ENCODE measurements at regions not wholly inside any gene's neighbourhood (a gene's known extent, or its start where the extent isn't known, plus 50 kb on each side); places are given as distances from the start of the nearest gene placed in this dataset.

DNA sequence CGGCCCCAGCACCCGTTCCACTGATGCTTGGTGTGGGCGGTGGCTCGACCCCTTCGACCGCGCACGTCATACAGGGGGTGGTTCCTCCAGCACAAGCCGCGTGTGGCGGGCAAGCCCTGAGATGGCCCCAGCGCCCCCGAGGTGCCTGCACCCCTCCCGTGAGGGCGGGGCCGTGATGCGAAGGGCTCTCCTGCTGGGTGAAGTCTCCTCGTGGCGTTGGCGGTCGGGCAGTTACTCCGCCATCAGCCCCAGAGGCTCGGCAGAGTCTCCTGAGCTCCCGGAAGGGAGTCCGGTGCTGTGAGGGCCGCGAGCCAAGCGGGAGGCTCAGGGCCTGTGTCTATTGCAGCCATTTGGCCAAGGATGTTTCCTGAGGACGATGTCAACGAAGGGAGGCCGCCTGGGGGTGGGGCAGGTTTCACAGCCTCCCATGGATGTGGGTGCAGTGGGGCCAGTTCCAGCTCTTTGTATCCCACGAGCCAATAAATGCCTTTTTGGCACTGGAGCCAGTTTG, 78.1 kb upstream of the GALNT9 start:
- no peak for DNase-seq (ENCODE audit: low read depth)

DNA sequence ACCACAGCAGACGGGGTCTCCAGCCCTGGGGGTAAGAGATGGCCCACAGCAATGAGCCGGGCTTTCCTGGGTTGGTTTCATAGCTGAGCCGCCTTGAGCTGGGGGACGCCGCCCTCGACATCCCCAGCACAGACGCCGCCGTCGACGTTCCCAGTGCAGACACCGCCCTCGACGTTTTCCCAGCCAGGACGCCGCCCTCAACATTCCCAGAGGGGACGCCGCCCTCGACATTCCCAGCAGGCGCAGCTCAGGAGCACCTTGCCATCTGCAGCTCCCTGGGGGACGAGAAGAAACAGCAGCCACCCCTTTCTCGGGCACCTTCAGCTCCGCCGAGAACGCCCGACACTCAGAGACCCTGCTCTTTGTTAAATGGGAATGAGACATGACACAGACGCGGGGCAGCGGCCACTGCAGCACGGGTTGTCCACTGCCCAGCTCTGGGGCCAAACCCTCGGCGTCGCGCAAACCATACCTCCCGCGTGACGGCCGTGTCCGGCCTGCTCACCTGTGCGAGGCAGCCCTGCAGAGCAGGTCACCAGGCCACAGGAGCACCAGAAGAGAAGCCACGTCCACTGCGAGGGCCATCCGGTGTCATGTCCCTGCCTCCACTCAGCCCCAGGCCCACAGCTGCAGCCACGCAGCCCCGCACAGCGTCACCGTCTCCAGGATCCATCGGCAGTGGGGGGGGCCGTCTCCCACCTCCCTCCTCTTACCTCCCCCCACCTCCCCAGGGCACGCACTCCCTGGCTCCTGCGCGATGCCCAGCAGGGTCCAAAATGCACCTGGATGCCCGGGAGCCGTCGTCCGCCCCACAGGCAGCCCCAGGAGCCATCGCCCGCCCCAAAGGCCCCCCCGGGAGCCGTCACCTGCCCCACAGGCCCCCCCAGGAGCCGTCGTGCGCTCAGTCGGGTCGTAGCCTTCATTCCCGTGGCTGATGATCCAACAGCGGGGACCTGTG, 77.4 kb upstream of the GALNT9 start:
- DNase-seq (ENCODE audit: low read depth), result no peak

DNA sequence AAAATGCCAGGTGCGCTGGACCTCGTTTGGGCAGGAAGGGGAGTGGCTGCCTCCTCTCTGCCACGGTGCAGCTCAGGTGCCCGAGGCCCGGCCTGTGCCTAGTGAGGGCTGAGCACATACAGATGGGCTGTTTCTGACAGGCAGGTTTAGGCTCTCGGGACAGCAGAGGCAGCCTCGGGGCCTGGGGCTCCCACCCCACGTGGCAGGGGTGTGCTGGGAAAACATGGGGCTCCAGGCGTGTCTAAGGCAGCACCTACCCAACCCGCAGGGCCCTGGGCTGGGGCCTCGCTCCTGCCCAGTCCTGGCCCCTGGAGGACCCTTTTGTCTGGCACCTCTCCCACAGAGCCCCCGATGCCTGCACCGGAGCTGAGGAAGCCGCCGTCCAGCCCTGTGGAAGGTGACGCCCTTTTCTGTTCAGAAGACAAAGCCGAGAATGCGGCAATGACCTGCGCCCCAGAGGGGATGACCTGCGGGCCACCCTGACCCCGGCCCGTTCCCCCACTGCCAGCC, 76.4 kb upstream of the GALNT9 start:
- no peak for DNase-seq (ENCODE audit: low read depth)

DNA sequence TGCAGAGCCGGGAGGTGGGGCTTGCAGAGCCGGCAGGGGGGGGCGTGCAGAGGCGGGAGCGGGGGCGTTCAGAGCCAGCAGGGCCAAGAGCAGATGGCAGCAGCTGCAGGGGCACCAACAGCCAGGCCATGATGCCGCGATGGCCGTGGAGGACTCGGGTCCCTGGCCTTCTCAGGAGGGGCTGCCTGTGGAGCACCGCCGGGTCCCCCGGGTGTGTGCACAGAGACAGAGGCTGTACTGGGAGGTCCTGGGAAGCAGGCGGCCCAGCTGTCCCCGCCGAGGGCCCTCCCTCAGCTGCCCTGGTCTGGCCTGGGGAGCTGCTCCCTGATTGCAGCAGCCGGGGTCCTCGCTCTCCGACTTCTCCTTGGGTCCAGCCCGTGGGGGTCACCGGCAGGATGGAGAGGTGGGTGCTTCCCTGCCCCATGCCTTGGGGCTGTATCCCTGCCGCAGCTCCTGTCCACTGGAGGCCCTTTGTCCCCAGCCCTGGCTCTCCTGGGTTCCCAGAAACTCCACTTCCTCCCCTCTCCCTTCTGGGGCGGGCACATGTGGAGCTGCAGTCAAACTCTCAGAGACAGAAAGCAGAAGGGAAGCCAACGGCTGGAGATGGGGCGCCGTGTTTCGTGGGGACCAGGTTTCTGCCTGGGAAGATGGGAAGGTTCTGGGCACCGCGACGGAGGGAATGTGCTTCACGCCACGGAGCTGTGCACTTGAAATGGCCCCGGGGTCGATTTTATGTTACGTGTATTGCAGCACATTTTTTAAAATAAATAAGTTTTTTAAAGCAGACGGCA, 75.8 kb upstream of the GALNT9 start:
- no peak for DNase-seq (ENCODE audit: low read depth)

DNA sequence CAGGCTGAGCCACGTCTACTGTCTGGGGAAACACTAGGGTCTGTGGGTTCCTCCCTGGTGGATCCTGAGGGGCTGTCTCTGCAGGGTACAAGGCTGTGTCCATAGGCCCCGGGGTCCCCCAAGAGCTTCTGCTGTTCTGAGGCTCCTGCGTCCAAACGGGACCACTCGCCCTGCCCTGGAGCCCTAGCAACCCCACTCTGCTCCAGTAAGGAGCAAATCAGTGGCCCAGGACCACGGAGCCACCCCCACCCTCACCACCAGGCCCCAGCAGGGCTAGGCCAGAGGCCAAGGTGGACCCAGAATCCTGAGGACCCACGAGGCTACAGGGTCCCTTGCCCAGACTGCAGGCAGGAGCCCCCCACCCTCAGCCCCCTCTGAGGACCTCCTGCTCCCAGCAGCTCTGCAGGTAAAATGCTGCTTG, 75.1 kb upstream of the GALNT9 start:
- DNase-seq (ENCODE audit: low read depth), result no peak

DNA sequence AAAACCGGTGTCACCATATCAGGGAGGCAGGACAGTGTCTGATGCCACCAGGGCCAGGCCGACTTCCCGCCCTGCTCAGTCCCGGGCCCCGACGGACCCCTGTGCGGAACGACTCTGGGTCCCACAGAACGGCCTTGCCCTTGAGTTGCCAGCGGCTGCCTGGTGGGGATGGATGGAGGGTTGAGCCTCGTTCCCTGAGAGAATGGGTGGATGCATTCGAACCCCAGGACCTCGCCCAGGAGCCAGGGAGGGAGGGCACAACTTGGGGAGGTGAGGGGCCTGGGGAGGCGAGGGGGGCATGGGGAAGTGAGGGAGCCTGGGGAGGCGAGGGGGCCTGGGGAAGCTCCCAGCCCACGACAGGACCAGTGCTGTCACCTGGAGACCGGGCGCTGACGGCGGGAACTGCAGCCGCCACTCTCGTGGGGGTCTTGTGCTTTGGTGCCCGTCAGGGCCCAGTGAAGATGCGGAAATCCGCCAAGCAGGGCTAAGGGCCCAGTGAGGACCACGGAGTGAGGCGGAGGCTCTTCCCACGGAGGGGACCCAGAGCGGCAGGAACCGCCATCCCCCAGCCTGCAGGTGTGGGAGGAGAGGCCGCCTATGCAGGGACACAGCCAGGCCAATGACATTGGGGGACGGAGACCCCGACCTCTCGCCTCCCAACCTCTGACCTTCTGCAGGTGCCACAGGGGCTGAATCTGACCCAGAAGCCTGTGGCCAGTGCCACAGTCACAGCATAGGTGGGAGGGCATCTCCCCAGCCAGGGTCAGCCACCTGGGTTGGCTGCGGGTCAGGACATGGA, 74.4 kb upstream of the GALNT9 start:
- DNase-seq (ENCODE audit: low read depth), result no peak

DNA sequence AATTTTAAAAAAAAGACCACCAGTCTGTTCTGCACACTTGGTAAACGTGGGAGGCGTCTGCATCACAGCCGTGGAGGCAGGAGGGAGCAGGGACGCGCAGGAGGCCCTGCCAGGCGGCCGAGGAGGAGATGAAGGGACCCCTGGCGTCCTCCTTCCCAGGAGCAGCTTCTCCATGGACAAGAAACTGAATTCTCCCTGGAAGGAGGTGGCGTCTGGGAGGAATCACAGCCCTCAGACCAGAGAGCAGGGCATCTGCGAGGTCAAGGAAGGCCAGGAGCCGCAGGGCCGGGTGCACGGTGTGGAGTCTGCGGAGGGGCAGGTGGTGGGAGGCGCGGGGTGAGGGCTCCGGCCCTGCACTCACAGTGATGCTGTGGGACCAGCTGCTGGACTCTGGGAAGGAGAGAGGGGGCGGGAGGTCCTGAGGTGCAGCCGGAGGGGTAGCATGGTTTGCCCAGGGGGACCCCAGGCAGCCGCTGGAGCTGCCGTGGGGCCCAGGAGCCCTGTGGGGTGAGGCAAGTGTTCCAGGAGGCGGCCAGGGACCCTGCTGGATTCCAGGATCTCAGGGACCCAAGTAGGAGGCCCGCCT, 73.5 kb upstream of the GALNT9 start:
- no peak for DNase-seq (ENCODE audit: low read depth)

DNA sequence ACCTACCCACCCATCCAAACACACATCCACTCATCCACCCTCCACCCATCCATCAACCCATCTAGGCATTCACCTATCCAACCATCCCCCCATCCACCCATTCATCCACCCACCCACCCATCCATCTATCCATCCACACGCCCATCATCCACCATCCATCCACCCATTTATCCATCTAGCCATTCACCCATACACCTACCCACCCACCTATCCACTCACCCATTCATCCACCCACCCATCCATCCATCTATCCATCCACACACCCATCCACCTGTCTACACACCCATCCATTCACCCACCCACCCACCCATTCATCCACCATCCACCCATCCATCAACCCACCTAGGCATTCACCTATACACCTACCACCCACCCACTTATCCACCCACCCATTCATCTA, 72.6 kb upstream of the GALNT9 start:
- DNase-seq (ENCODE audit: low read depth), result no peak

DNA sequence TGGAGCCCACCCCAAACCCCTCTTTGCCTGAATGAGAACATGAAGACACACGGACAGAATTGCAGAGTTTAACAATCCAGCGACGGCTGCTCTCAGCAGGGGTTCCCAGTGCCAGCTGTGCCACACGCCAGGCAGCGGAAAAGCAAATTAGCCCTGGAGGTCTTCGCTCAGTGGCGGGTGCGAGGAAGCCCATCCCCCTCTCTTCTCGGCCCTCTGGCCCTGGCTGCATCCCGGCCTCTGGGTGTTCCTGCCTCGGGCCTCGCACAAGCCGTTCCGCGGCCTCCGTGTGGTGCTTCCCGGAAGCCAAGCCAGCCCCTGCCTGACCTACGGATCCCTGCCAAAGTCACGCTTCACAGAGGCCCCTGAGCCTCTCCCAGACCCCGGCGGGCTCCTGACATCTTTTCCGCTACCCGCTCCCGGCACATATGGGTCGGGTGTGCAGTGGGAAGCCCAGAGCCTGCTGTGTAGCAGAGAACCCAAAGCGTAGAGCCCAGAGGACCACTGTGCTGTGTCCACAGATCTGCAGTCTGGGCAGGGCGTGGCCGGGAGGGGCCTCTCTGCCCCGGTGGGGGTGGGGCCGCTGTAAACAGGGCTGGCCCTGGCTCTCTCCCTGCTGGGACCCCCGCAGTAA, 70.7 kb upstream of the GALNT9 start:
- DNase-seq (ENCODE audit: low read depth), result no peak

DNA sequence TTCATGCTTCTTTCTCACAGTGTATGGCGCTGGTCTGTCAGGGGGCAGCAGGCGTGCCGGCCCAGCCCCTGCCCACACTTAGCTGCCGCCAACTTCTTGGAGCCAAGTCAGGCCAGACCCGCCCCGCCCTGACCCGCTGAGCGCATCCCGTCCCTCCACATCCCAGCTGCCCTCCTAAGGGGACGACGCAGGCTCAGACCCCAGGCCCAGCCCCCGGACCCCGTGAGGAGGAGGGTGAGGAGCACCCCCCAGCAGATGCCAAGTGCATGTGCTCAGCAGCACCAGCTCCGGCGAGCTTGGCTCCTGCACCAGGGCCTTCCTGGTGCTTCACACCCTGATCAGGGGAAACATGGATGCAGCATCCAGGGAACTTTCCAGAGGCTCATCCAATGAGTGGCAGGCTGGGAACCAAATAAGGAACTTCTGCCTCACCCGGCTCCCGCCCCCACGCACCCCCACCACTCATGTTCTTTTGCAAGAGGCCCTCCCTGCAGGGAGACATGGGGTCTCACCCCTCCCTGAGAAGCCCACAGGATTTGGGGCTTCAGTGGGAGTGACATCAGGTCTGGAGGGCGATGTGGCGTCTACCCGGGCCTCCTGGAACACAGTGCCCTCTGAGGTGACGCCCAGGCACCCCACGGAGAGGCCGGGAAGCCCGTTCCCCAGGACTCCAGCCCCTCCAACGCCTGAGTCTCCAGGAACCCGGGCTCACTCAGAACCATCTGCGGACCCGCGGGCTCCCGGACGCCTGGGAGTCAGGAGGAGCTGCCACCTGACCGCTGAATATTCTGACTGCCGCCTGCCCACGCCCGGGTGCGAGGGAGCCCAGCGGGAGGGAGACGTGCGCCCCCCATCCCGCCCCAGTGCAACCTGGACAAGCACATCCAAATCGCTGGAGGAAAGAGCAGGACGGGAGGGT, 70.0 kb upstream of the GALNT9 start:
- no peak for DNase-seq (ENCODE audit: low read depth)

DNA sequence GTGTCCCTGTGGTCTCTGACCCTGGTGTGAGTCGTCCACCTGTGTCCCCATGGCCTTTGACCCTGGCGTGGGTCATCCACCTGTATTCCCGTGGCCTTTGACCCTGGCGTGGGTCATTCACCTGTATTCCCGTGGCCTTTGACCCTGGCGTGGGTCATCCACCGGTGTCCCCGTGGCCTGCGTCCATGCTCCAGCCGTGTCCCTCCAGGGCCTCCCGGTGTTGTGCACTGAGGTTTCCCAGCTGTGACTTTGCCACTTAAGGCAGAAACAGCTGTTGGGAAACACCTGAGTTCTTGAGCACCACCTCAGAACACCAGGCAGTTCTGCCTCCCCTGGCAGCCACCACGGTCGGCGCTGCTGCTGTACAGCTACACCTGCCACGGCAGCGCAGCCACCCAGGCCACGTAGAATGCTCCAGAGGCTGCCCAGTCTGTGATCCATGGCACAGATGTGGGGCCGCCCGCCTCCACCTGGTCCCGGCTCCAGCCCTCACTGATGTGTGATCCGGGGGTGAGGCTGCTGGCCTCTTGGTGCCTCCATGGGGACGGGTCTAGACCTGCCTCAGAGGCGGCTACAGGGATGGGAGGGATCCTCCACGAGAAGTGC, 69.1 kb upstream of the GALNT9 start:
- no peak for DNase-seq (ENCODE audit: low read depth)

DNA sequence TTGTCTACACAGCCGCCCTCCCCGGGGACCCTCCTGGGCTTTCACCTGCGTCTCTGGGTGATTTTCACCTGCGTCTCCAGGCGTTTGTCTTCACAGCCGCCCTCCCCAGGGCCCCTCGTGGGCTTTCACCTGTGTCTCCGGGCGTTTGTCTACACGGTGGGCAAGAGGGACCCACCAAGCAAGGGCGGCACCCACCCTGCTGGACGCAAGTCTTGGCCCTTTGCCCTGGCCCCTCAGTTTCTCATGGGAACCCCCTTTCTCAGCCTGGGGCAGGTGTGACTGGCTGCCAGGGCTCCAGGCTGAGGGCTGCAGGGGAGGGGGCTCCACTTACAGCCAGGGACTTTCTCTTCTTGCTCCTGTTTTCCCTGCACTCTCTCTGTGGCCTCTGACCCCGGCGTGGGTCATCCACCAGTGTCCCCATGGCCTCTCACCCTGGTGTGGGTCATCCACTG, 68.6 kb upstream of the GALNT9 start:
- DNase-seq (ENCODE audit: low read depth), result no peak

DNA sequence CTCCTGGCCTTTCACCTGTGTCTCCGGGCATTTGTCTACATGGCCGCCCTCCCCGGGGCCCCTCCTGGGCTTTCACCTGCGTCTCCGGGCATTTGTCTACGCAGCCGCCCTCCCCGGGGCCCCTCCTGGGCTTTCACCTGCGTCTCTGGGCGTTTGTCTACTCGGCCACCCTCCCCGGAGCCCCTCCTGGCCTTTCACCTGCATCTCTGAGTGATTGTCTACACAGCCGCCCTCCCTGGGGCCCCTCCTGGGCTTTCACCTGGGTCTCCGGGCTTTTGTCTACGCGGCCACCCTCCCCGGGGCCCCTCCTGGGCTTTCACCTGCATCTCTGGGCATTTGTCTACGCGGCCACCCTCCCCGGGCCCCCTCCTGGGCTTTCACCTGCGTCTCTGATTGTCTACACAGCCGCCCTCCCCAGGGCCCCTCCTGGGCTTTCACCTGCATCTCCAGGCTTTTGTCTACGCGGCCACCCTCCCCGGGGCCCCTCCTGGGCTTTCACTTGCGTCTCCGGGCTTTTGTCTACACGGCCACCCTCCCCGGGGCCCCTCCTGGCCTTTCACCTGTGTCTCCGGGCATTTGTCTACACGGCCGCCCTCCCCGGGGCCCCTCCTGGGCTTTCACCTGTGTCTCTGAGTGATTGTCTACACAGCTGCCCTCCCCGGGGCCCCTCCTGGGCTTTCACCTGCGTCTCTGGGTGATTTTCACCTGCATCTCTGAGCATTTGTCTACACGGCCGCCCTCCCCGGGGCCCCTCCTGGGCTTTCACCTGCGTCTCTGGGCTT, 68.0 kb upstream of the GALNT9 start:
- no peak for DNase-seq (ENCODE audit: low read depth)

DNA sequence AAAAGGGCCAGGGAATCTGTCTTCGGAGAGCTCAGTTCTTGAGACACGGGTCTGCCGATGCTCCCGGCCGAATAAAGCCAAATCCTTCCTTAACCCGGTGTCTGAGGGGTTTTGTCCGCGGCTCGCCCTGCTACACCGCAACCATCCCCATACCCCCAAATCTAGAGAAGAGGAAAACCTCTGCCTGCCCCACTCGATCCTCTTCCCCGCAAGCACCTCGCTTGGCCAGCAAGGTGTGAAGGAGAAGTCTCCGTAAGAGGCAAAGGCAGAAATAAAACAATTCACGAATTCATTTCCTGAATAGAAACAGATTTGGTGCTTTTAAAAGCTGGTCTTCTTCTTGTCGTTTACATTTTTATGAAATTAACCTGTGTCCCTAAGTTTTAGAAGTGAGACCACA, 67.3 kb upstream of the GALNT9 start:
- no peak for DNase-seq (ENCODE audit: low read depth)

DNA sequence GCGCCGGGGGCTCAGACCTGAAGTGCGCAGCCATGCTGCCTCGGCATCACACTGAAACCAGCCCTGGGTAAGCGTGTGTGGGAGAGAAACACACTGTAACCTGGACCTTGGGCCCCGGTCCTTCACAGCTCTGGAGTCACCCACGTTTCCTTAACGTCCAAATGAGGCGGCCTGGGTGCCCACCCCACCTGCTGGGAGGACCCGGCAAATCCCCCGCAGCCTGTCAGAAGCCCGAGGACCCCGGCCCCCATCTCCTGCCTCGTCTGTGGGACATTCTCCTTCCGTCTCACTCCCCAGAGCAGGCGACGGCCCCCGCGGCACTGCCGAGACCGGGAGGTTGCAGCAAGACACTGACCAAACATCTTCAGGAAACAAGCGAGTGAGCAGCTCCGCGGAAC, 66.5 kb upstream of the GALNT9 start:
- no peak for DNase-seq (ENCODE audit: low read depth)

DNA sequence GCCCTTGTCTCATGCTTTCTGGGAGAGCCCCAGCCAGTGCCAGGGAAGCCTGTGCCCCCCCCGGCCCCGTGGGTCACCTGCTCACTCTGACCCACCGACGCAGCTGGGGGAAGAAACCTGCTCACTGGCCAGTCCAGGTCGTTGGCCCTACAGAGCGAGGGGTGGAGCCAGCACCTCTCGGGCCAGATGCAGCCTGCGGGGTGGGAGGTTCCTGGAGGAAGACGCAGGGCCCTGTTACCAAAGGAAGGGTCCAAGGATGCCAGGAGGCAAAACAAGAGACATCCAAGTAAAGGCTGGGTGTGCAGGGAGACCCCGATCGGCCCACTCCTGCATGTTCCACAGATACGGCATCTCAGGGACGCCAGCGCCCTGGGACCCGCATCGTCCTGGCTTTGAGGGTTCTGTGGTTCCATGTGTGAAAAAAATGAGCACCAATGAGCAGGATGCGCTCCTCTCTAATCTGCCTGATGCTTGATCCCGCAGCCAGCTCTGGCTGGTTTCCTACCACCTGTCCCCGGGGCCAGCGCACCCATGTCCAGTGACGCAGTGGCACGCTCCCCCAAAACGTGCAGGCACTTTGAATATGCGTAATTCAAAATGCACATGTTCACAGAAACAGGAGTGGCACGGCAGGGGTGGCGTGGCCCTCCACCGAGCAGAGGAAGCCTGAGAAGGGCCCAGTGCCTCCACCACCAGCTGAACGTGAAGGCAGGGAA, 66.0 kb upstream of the GALNT9 start:
- no peak for DNase-seq (ENCODE audit: low read depth)

DNA sequence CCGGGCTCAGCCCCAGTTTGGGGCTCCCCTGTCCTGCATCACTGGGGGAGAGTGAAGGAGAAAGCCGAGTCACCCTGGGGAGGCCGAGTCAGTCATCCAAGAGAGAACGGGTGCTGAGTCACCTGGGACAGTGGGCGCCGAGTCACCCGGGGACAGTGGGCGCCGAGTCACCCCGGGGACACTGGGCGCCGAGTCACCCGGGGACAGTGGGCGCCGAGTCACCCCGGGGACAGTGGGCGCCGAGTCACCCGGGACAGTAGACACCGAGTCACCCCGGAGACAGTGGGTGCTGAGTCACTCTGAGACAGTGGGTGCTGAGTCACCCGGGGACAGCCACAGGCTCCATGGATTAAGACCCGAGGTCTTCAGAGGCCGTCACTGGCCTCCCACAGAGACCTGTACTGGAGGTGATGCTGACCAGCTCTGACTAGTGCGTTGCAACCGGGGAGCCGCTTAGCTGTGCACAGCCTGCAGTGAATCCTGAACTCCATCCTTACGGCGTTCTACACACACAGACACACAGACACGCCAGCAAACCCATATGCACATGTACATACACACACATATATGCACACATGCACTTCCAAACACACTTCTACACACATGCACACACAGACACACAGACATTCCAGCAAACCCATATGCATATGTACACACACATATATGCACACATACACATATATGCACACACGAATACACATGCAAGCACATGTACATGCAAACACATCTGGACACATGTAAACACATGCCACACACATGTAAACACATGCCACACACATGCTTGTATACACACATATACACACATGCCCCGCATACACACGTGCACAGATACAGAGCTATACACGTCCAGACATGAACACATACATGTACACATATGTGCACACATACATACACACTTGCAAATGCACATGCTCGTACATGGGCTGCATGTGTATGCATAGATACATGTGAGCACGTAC, 64.9 kb upstream of the GALNT9 start:
- DNase-seq (ENCODE audit: low read depth), result no peak

Measured in HS-27A (cell line).